ENCODE measurements at regions not wholly inside any gene's neighbourhood (a gene's known extent, or its start where the extent isn't known, plus 50 kb on each side); places are given as distances from the start of the nearest gene placed in this dataset.

DNA sequence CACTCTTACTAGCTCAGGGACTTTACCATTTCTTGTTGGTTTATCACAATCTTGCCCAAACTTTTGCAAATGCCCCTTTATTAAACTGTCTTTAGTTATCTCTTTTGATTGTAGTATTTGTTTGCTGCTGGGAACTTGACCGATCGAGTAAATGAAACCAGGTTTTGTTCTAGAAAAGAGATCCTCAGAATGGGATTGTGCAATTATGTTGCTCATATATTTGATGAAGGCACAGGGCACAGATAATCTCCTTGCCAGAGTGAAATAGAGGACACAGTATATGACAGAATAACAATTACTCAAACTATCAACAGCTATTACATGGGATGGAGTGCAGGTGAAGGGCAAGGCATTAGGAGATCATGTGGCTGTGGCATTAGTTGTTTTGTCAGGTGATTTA is 216.6 kb upstream of the RASGRP1 start:
- TF ChIP-seq, protein P1, sequence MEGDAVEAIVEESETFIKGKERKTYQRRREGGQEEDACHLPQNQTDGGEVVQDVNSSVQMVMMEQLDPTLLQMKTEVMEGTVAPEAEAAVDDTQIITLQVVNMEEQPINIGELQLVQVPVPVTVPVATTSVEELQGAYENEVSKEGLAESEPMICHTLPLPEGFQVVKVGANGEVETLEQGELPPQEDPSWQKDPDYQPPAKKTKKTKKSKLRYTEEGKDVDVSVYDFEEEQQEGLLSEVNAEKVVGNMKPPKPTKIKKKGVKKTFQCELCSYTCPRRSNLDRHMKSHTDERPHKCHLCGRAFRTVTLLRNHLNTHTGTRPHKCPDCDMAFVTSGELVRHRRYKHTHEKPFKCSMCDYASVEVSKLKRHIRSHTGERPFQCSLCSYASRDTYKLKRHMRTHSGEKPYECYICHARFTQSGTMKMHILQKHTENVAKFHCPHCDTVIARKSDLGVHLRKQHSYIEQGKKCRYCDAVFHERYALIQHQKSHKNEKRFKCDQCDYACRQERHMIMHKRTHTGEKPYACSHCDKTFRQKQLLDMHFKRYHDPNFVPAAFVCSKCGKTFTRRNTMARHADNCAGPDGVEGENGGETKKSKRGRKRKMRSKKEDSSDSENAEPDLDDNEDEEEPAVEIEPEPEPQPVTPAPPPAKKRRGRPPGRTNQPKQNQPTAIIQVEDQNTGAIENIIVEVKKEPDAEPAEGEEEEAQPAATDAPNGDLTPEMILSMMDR (conservative IDR thresholded peaks at IDR 0.05): no peak
- Mint-ChIP-seq H3K4me3 (no peak overlapping the region), H3K27me3 (peaks cover 3% of the 10 kb centered on the region), H3K4me1 (ENCODE audit: unreplicated experiment) (no peaks in the 10 kb centered on the region), H3K27ac (no peak overlapping the region), H3K36me3 (no peaks in the 10 kb centered on the region), H3K9me3 (peaks cover 4% of the 10 kb centered on the region)
- DNase-seq (ENCODE audit: extremely low spot score, unreplicated experiment): no peak

DNA sequence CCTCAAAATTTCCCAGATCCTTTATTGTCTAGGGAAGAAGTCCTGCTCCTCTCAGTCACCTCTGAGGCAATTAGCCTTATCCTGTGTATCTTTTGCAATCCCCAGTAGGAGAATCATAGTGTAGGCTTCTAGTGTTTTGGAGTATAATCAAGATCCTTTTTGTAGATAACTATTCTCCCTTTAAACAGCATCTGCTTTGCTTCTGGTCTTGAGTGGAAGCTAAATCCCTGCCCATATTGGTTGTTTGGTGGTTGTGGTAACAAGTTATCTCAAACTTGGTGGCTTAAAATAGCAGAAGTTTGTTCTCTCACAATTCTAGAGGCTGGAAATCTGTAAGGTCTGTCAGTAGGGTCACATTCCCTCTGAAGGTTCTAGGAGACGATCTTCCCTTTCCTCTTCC is 217.5 kb upstream of the RASGRP1 start:
- Mint-ChIP-seq H3K36me3 (no peaks in the 10 kb centered on the region), H3K27me3 (peaks cover 3% of the 10 kb centered on the region), H3K4me3 (no peak overlapping the region), H3K4me1 (ENCODE audit: unreplicated experiment) (no peaks in the 10 kb centered on the region), H3K9me3 (no peaks in the 10 kb centered on the region), H3K27ac (no peak overlapping the region)
- TF ChIP-seq, protein P1 (conservative IDR thresholded peaks at IDR 0.05): no peak
- DNase-seq (ENCODE audit: extremely low spot score, unreplicated experiment): no peak

DNA sequence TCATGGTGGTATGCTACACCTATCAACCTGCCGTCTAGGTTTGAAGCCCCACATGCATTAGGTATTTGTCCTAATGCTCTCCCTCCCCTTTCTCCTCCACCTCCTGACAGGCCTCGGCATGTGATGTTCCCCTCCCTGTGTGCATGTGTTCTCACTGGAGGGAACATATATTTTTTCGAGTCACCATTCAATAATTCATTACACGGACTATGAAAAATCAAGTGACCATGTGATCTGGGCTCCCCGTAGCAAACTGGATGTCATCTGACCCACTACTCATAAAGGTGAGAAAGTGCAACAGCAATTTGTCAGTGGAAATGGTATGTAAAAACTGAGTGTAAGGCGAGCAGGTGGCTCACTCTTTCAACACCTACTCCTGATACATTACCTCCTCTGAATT is 224.3 kb upstream of the RASGRP1 start:
- Mint-ChIP-seq H3K27ac (no peak overlapping the region), H3K9me3 (peaks cover 5% of the 10 kb centered on the region), H3K4me3 (no peak overlapping the region), H3K4me1 (ENCODE audit: unreplicated experiment) (peaks cover 3% of the 10 kb centered on the region), H3K27me3 (peaks cover 7% of the 10 kb centered on the region), H3K36me3 (no peaks in the 10 kb centered on the region)
- TF ChIP-seq, protein P1 (conservative IDR thresholded peaks at IDR 0.05): no peak
- DNase-seq (ENCODE audit: extremely low spot score, unreplicated experiment): no peak

DNA sequence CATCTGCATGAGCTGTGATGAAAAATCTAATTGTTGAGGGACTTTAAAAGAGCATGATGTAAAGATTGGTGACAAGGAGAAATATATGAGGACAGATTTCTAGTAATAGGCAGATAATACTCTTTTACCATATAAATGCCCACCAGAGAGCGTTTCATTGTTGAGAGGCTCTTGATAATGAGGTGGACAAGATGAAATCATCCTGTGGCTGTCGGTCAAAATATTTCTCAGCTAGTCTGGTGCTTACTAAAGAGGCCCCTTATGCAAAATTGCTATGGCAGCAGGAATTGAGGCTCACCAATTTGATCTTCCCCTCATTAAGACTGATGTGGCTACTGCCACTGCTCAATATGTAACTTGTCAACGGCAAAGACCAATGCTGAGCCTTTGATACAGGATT is 225.0 kb upstream of the RASGRP1 start:
- no peak for DNase-seq (ENCODE audit: extremely low spot score, unreplicated experiment)
- H3K9me3 Mint-ChIP-seq: peaks cover 5% of the 10 kb centered on the region
- peaks cover 11% of the 10 kb centered on the region for H3K27me3 Mint-ChIP-seq
- no peaks in the 10 kb centered on the region for H3K36me3 Mint-ChIP-seq
- H3K4me3 Mint-ChIP-seq: no peak overlapping the region
- TF ChIP-seq, protein P1 (conservative IDR thresholded peaks at IDR 0.05): no peak
- H3K27ac Mint-ChIP-seq: no peak overlapping the region
- H3K4me1 Mint-ChIP-seq (ENCODE audit: unreplicated experiment): peaks cover 3% of the 10 kb centered on the region

DNA sequence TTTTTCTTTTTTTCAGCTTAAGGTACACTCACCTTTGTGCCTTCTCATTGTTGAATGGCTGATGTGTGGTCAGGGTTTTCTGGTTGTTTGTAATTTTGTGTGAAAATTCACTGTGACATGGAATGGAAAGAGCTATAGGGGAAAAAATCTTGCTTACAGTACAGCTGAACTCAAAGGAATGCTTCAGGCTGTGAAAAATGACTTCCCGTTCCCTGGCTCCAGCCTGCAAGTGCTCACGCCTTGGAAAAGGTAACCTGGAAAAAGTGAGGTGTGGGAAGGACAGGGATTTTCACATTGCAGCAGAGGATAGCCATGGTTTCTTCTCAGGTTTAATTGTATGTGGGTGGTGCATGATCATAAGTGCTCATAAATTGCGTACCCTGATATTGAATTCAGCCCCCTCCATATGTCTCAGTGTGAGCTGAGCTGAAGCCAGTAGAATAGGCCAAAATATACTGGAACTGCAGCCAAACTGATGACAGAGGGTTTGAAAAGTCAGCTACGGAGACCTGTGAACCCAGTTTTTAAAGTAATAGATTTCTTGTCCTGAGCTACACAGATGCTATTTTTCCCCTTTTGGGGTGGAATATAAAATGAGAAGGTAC is 228.7 kb upstream of the RASGRP1 start:
- H3K36me3 Mint-ChIP-seq: no peaks in the 10 kb centered on the region
- H3K27ac Mint-ChIP-seq: no peak overlapping the region
- no peak overlapping the region for H3K4me3 Mint-ChIP-seq
- H3K27me3 Mint-ChIP-seq: peaks cover 13% of the 10 kb centered on the region
- no peak for DNase-seq (ENCODE audit: extremely low spot score, unreplicated experiment)
- H3K9me3 Mint-ChIP-seq: peaks cover 5% of the 10 kb centered on the region
- peaks cover 3% of the 10 kb centered on the region for H3K4me1 Mint-ChIP-seq (ENCODE audit: unreplicated experiment)
- TF ChIP-seq, protein P1 (conservative IDR thresholded peaks at IDR 0.05): no peak
